GM23338 (cell line): ENCODE measurements at regions not wholly inside any gene's neighbourhood (a gene's known extent, or its start where the extent isn't known, plus 50 kb on each side); places are given as distances from the start of the nearest gene placed in this dataset.

Experiments used
- ATAC-seq: fragments of 200-7000 bp; cut with Tn5 transposase; 3 replicates; pipeline ENCODE4 v1.9.1; 2020
- DNase-seq: peaks from one replicate; pipeline ENCODE4 v3.0.0-alpha.2; 2015; ENCODE audit warnings: low spot score
- H2AFZ ChIP-seq: fragments of 200-600 bp; sonication (generic); 2 replicates; pipeline ENCODE4 v1.8.0; 2016; ENCODE audit warnings: antibody characterized with exemption, mild to moderate bottlenecking, moderate library complexity
- H3F3A ChIP-seq: fragments of 200-600 bp; sonication (generic); replicated peaks from 2 replicates; pipeline ENCODE4 v1.8.0; 2017; ENCODE audit warnings: antibody characterized with exemption, mixed run types, low read depth
- H3K27ac ChIP-seq: fragments of 200-600 bp; sonication (generic); 2 replicates; pipeline ENCODE4 v1.6.1; 2016; ENCODE audit warnings: low read depth
- H3K27me3 ChIP-seq: fragments of 200-600 bp; sonication (generic); 2 replicates; pipeline ENCODE4 v1.8.0; 2016; ENCODE audit warnings: mild to moderate bottlenecking, mixed run types, moderate library complexity; ENCODE audit not compliant: insufficient read depth
- H3K36me3 ChIP-seq: fragments of 200-600 bp; sonication (generic); 2 replicates; pipeline ENCODE4 v1.8.0; 2016; ENCODE audit warnings: mild to moderate bottlenecking; ENCODE audit not compliant: insufficient read depth
- H3K4me1 ChIP-seq: fragments of 200-600 bp; sonication (generic); 2 replicates; pipeline ENCODE4 v1.8.0; 2016; ENCODE audit warnings: mild to moderate bottlenecking, moderate library complexity; ENCODE audit not compliant: insufficient read depth
- H3K4me2 ChIP-seq: fragments of 200-600 bp; sonication (generic); 2 replicates; pipeline ENCODE4 v1.7.1; 2017; ENCODE audit warnings: mixed run types
- H3K4me3 ChIP-seq: fragments of 200-600 bp; sonication (generic); 2 replicates; pipeline ENCODE4 v1.6.1; 2016; ENCODE audit warnings: mixed run types
- H3K79me2 ChIP-seq: fragments of 200-600 bp; sonication (generic); replicated peaks from 2 replicates; pipeline ENCODE4 v1.8.0; 2017; ENCODE audit warnings: mild to moderate bottlenecking; ENCODE audit not compliant: insufficient read depth
- H3K9me2 ChIP-seq: fragments of 200-600 bp; sonication (generic); 2 replicates; pipeline ENCODE4 v1.8.0; 2017; ENCODE audit not compliant: insufficient read depth
- H4K20me1 ChIP-seq: fragments of 200-600 bp; sonication (generic); replicated peaks from 2 replicates; pipeline ENCODE4 v1.8.0; 2017; ENCODE audit warnings: mild to moderate bottlenecking; ENCODE audit not compliant: insufficient read depth
- H3K27ac Mint-ChIP-seq: 2 replicates; pipeline ENCODE4 v1.8.0; 2020; ENCODE audit warnings: inconsistent platforms, mild to moderate bottlenecking, moderate library complexity, mixed read lengths
- H3K27me3 Mint-ChIP-seq: 3 replicates; pipeline ENCODE4 v1.8.0; 2022; ENCODE audit warnings: low read depth, mild to moderate bottlenecking, moderate library complexity, mixed read lengths, inconsistent platforms; ENCODE audit not compliant: insufficient read depth, poor library complexity
- H3K36me3 Mint-ChIP-seq: 3 replicates; pipeline ENCODE4 v1.8.0; 2021; ENCODE audit warnings: low read depth, mild to moderate bottlenecking, inconsistent platforms, moderate library complexity, mixed read lengths
- H3K4me1 Mint-ChIP-seq: 3 replicates; pipeline ENCODE4 v1.8.0; 2020; ENCODE audit warnings: mild to moderate bottlenecking, inconsistent platforms, mixed read lengths
- H3K4me3 Mint-ChIP-seq: 3 replicates; pipeline ENCODE4 v1.8.0; 2021; ENCODE audit warnings: moderate library complexity, mild to moderate bottlenecking, inconsistent platforms, mixed read lengths
- H3K9me3 Mint-ChIP-seq: 3 replicates; pipeline ENCODE4 v1.8.0; 2020; ENCODE audit warnings: moderate library complexity, mild to moderate bottlenecking, inconsistent platforms, mixed read lengths
- CREB1 ChIP-seq: fragments of 250-450 bp; sonication (Bioruptor Pico); IDR thresholded peaks from 2 replicates; pipeline ENCODE4 v1.5.0; 2020; ENCODE audit warnings: low read depth, mild to moderate bottlenecking, moderate library complexity
- CTCF ChIP-seq, 2 experiments: fragments of 200-600 bp in 1 of 2; sonication (generic) in 1 of 2; conservative IDR thresholded peaks; 2 replicates each; pipeline versions ENCODE4 v1.5.1 to v1.6.1; 2016 to 2017; ENCODE audit warnings: antibody characterized with exemption in 2 of 2, low read depth in 2 of 2, mild to moderate bottlenecking in 2 of 2, moderate library complexity in 1 of 2
- ETS1 ChIP-seq: IDR thresholded peaks from 2 replicates; pipeline ENCODE4 v1.6.1; 2016; ENCODE audit warnings: antibody characterized with exemption
- EZH2 ChIP-seq: fragments of 200-600 bp; sonication (generic); IDR thresholded peaks from one replicate; pipeline ENCODE4 v1.8.0; 2017; ENCODE audit warnings: antibody characterized with exemption, mild to moderate bottlenecking, low read depth; ENCODE audit not compliant: unreplicated experiment
- EZH2phosphoT487 ChIP-seq: fragments of 200-600 bp; sonication (generic); IDR thresholded peaks from one replicate; pipeline ENCODE4 v1.8.1; 2018; ENCODE audit warnings: antibody characterized with exemption; ENCODE audit not compliant: unreplicated experiment
- JUNB ChIP-seq: IDR thresholded peaks from one replicate; pipeline ENCODE4 v1.6.1; 2016; ENCODE audit warnings: antibody characterized with exemption; ENCODE audit not compliant: unreplicated experiment
- NANOG ChIP-seq: IDR thresholded peaks from 2 replicates; pipeline ENCODE4 v1.6.1; 2016; ENCODE audit warnings: antibody characterized with exemption, borderline replicate concordance
- POLR2AphosphoS5 ChIP-seq: IDR thresholded peaks from 2 replicates; pipeline ENCODE4 v1.6.1; 2016; ENCODE audit warnings: antibody characterized with exemption, low read depth
- REST ChIP-seq: IDR thresholded peaks from one replicate; pipeline ENCODE4 v1.6.1; 2018; ENCODE audit warnings: antibody characterized with exemption; ENCODE audit not compliant: unreplicated experiment
- STAT1 ChIP-seq: IDR thresholded peaks from one replicate; pipeline ENCODE4 v1.6.1; 2016; ENCODE audit warnings: antibody characterized with exemption; ENCODE audit not compliant: unreplicated experiment
- ZNF114 ChIP-seq: fragments of 250-450 bp; sonication (Bioruptor Pico); IDR thresholded peaks from 2 replicates; pipeline ENCODE4 v1.5.0; 2020; ENCODE audit warnings: mild to moderate bottlenecking, moderate library complexity
- ZNF331 ChIP-seq: fragments of 250-450 bp; sonication (Bioruptor Pico); IDR thresholded peaks from 2 replicates; pipeline ENCODE4 v1.5.0; 2020; ENCODE audit warnings: low read depth, mild to moderate bottlenecking, moderate library complexity
- ZNF462 ChIP-seq: fragments of 250-450 bp; sonication (Bioruptor Pico); IDR thresholded peaks from 2 replicates; pipeline ENCODE4 v1.5.0; 2020; ENCODE audit warnings: mild to moderate bottlenecking, moderate library complexity

GRCh38 chr7:22666732-22667131, 60.3 kb upstream of the IL6 start:
- no peaks in the 10 kb centered on the region for H3K27me3 ChIP-seq
- DNase-seq (no peak), ATAC-seq (no peak)
- no peaks in the 10 kb centered on the region for H3K36me3 Mint-ChIP-seq
- H3K4me1 Mint-ChIP-seq, result peaks cover 46% of the 10 kb centered on the region
- H3K36me3 ChIP-seq, result no peaks in the 10 kb centered on the region
- H2AFZ ChIP-seq, result no peak overlapping the region
- H3K4me3 ChIP-seq, result no peak overlapping the region
- H3K4me1 ChIP-seq, result peaks cover 36% of the 10 kb centered on the region
- H3K4me2 ChIP-seq, result no peak overlapping the region
- peaks cover 8% of the 10 kb centered on the region for H3K27me3 Mint-ChIP-seq
- H3K9me3 Mint-ChIP-seq, result no peaks in the 10 kb centered on the region; the same call in 2 of the 3 replicates
- H3K27ac ChIP-seq, result no peak overlapping the region; the same call in 1 of the 2 replicates
- H3F3A ChIP-seq, result no peaks in the 10 kb centered on the region
- no peaks in the 10 kb centered on the region for H4K20me1 ChIP-seq
- TF ChIP-seq REST (no peak), JUNB (no peak), CTCF (conservative IDR thresholded peaks at IDR 0.05; ENCODE audit: low read depth in 2 of 2) (no peak), ETS1 (no peak), ZNF114 (no peak), POLR2AphosphoS5 (no peak), CREB1 (no peak), ZNF331 (no peak), EZH2phosphoT487 (no peak), NANOG (no peak), STAT1 (no peak), ZNF462 (CRISPR knock-in tag) (no peak), EZH2 (no peak)
- no peak overlapping the region for H3K27ac Mint-ChIP-seq
- H3K4me3 Mint-ChIP-seq, result no peak overlapping the region
- 0 out of 2 replicates have a peak, but pooled peaks cover 8% of the 10 kb centered on the region for H3K9me2 ChIP-seq
- H3K79me2 ChIP-seq, result no peaks in the 10 kb centered on the region
